ENCODE measurements at regions not wholly inside any gene's neighbourhood (a gene's known extent, or its start where the extent isn't known, plus 50 kb on each side); places are given as distances from the start of the nearest gene placed in this dataset.

DNA sequence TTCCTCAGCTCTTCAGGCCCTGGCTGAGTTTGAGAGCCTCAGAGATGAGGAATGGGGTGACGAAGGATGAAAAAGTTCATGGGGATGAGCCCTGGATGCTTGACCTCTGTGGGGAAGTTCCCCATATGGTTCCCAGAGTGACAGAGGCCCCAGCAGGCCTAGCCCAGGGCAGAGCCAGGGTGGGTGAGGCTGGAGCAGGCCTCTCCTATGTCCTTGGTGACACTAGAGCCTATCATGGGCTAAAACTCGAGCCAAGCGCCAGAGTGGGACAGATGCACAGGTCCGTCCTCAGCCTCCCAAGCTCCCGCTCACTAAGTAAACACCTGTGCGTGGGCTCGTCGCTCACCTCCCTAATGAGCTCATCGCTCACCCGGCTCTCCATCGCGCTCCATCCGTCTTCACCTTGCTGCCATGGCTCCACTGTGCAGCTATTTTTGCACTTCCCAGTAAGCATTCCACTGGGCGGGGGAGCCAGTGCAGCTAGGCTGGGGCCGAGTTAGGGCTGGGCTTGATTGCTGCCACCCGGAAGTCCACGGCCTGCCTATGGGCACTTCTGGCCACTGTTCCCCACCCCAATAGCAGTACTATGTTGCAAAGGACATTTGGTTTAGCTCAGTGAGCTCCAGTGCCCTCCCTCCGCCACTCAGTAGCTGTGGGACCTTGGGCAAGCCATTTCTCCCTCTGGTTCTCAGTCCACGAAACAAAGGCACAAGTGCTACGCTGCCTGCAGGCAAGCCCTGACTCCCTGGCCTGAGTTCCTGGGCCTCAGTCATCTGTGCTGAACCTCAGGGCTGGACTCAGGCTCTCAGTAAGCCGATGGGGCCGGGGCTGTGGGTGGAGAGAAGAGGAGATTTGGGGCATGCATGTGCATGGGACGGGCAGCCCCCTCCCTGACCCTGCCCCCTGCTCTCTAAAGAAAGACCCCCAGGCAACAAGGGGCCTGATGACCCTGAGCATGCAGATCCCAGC, 117.3 kb upstream of the PCBD1 start:
- Histone ChIP-seq H4K20me1 (ENCODE audit: control insufficient read depth, insufficient read depth, low read length, poor library complexity, severe bottlenecking) (no peaks in the 10 kb centered on the region), H3K27me3 (replicated peaks in 1 of 4; ENCODE audit: control extremely low read depth in 1 of 4, control insufficient read depth in 3 of 4, insufficient read depth in 4 of 4, low read length in 3 of 4) (peaks cover 0 to 4% (median 0%) of the 10 kb centered on the region in 4 experiments), H2AFZ (ENCODE audit: insufficient read depth, low read depth, low read length, poor library complexity, severe bottlenecking) (no peak overlapping the region), H3K4me3 (ENCODE audit: control extremely low read depth in 1 of 5, extremely low read depth in 1 of 5, insufficient read depth in 1 of 5, low read depth in 2 of 5, low read length in 4 of 5) (no peak overlapping the region), H3K36me3 (replicated peaks in 1 of 2; ENCODE audit: control extremely low read depth in 1 of 2, control insufficient read depth in 1 of 2, extremely low read depth in 1 of 2, insufficient read depth in 2 of 2, low read length in 1 of 2) (no peaks in the 10 kb centered on the region), H3K79me2 (ENCODE audit: control insufficient read depth, insufficient read depth, low read length) (no peaks in the 10 kb centered on the region), H3K27ac (ENCODE audit: low read length in 2 of 2) (no peak overlapping the region), H3K9me3 (ENCODE audit: control extremely low read depth in 1 of 3, control insufficient read depth in 2 of 3, insufficient read depth in 1 of 3, low read length in 2 of 3) (peaks cover 0 to 6% (median 0%) of the 10 kb centered on the region in 3 donors), H3K9ac (ENCODE audit: low read length) (no peak overlapping the region), H3K4me2 (replicated peaks; ENCODE audit: low read depth, low read length, poor library complexity, severe bottlenecking) (no peak overlapping the region), H3K4me1 (ENCODE audit: control insufficient read depth in 2 of 2, insufficient read depth in 2 of 2, low read length in 2 of 2) (no peaks in the 10 kb centered on the region)
- 92% methylated on average over 19 of the region's 23 CpGs for WGBS (ENCODE audit: insufficient coverage)
- Mint-ChIP-seq H3K27me3 (peaks cover 9% of the 10 kb centered on the region), H3K4me3 (no peak overlapping the region), H3K9me3 (ENCODE audit: insufficient read depth) (no peaks in the 10 kb centered on the region), H3K27ac (no peak overlapping the region), H3K4me1 (no peaks in the 10 kb centered on the region)
- intact Hi-C loops (cut with micrococcal nuclease) = no loop called here
- DNase-seq (no peak), ATAC-seq (ENCODE audit: low read depth) (no peak)
- ChIA-PET POLR2A (no interaction called here), CTCF (no interaction called here)
- TF ChIP-seq, protein P1, sequence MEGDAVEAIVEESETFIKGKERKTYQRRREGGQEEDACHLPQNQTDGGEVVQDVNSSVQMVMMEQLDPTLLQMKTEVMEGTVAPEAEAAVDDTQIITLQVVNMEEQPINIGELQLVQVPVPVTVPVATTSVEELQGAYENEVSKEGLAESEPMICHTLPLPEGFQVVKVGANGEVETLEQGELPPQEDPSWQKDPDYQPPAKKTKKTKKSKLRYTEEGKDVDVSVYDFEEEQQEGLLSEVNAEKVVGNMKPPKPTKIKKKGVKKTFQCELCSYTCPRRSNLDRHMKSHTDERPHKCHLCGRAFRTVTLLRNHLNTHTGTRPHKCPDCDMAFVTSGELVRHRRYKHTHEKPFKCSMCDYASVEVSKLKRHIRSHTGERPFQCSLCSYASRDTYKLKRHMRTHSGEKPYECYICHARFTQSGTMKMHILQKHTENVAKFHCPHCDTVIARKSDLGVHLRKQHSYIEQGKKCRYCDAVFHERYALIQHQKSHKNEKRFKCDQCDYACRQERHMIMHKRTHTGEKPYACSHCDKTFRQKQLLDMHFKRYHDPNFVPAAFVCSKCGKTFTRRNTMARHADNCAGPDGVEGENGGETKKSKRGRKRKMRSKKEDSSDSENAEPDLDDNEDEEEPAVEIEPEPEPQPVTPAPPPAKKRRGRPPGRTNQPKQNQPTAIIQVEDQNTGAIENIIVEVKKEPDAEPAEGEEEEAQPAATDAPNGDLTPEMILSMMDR (IDR thresholded peaks at IDR 0.05) = no peak
- TF ChIP-seq EZH2 (IDR thresholded peaks at IDR 0.05; ENCODE audit: borderline replicate concordance, insufficient read depth, low read depth, low read length, poor library complexity, severe bottlenecking) = no peak

DNA sequence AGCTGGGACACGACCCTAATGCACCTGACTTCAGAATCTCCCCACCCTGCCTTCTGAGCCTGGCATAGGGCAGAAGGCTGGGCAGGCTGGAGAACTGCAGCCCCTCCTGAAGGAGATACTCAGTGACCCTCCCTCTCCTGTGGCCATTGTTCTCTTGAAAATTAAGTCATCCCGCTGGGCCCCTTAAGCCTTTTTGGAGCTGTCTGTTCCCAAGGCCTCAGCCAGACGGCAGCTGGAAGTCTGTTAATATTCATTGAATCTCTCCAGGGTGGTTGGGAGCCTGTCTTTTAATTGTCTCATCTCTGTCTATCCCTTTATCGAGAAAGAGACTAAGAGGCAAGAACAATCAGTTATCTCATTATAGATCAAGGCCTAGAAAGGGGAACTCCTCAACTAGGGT, 118.1 kb upstream of the PCBD1 start:
- H3K4me3 Mint-ChIP-seq = no peak overlapping the region
- Histone ChIP-seq H3K4me2 (replicated peaks; ENCODE audit: low read depth, low read length, poor library complexity, severe bottlenecking) (no peak overlapping the region), H3K79me2 (ENCODE audit: control insufficient read depth, insufficient read depth, low read length) (no peaks in the 10 kb centered on the region), H3K4me1 (ENCODE audit: control insufficient read depth in 2 of 2, insufficient read depth in 2 of 2, low read length in 2 of 2) (no peaks in the 10 kb centered on the region), H3K27ac (ENCODE audit: low read length in 2 of 2) (no peak overlapping the region), H3K36me3 (replicated peaks in 1 of 2; ENCODE audit: control extremely low read depth in 1 of 2, control insufficient read depth in 1 of 2, extremely low read depth in 1 of 2, insufficient read depth in 2 of 2, low read length in 1 of 2) (no peaks in the 10 kb centered on the region), H4K20me1 (ENCODE audit: control insufficient read depth, insufficient read depth, low read length, poor library complexity, severe bottlenecking) (no peaks in the 10 kb centered on the region), H3K9ac (ENCODE audit: low read length) (no peak overlapping the region), H3K27me3 (replicated peaks in 1 of 4; ENCODE audit: control extremely low read depth in 1 of 4, control insufficient read depth in 3 of 4, insufficient read depth in 4 of 4, low read length in 3 of 4) (peaks cover 0 to 4% (median 0%) of the 10 kb centered on the region in 4 experiments), H3K9me3 (ENCODE audit: control extremely low read depth in 1 of 3, control insufficient read depth in 2 of 3, insufficient read depth in 1 of 3, low read length in 2 of 3) (peaks cover 0 to 6% (median 0%) of the 10 kb centered on the region in 3 donors), H3K4me3 (ENCODE audit: control extremely low read depth in 1 of 5, extremely low read depth in 1 of 5, insufficient read depth in 1 of 5, low read depth in 2 of 5, low read length in 4 of 5) (no peak overlapping the region), H2AFZ (ENCODE audit: insufficient read depth, low read depth, low read length, poor library complexity, severe bottlenecking) (no peak overlapping the region)
- no peak for ATAC-seq (ENCODE audit: low read depth)
- ChIA-PET POLR2A (no interaction called here), CTCF (no interaction called here)
- H3K9me3 Mint-ChIP-seq (ENCODE audit: insufficient read depth) = no peaks in the 10 kb centered on the region
- no peak overlapping the region for H3K27ac Mint-ChIP-seq
- 89% methylated on average over 1 of the region's 4 CpGs for WGBS (ENCODE audit: insufficient coverage)
- TF ChIP-seq, protein P1 (IDR thresholded peaks at IDR 0.05) = no peak
- no peak for TF ChIP-seq EZH2 (IDR thresholded peaks at IDR 0.05; ENCODE audit: borderline replicate concordance, insufficient read depth, low read depth, low read length, poor library complexity, severe bottlenecking)
- no peaks in the 10 kb centered on the region for H3K4me1 Mint-ChIP-seq
- no peak for DNase-seq
- peaks cover 9% of the 10 kb centered on the region for H3K27me3 Mint-ChIP-seq
- intact Hi-C loops (cut with micrococcal nuclease) = no loop called here
